IgD-negative memory B cell (primary cell): ENCODE measurements at regions not wholly inside any gene's neighbourhood (a gene's known extent, or its start where the extent isn't known, plus 50 kb on each side); places are given as distances from the start of the nearest gene placed in this dataset.
A peak's percentile ranks its signal among the peaks of the same experiment; 100 is the strongest.

ENCODE experiments used
- H3K27ac Mint-ChIP-seq, 3 donors: one replicate each; pipeline ENCODE4 v1.8.0; 2020 to 2022; ENCODE audit warnings: mild to moderate bottlenecking in 3 of 3, mixed read lengths in 3 of 3, moderate library complexity in 1 of 3
- H3K27me3 Mint-ChIP-seq: one replicate; pipeline ENCODE4 v1.8.0; 2021; ENCODE audit warnings: mixed read lengths
- H3K36me3 Mint-ChIP-seq: one replicate; pipeline ENCODE4 v1.8.0; 2020; ENCODE audit warnings: mild to moderate bottlenecking, mixed read lengths
- H3K4me1 Mint-ChIP-seq, 3 donors: one replicate each; pipeline ENCODE4 v1.8.0; 2020 to 2022; ENCODE audit warnings: mixed read lengths in 3 of 3, mild to moderate bottlenecking in 1 of 3
- H3K4me3 Mint-ChIP-seq, 4 donors: one replicate each; pipeline ENCODE4 v1.8.0; 2020 to 2022; ENCODE audit warnings: mild to moderate bottlenecking in 4 of 4, mixed read lengths in 4 of 4, moderate library complexity in 3 of 4
- H3K9me3 Mint-ChIP-seq, 3 donors: one replicate each; pipeline ENCODE4 v1.8.0; 2020 to 2021; ENCODE audit warnings: mixed read lengths in 3 of 3, mild to moderate bottlenecking in 1 of 3

DNA sequence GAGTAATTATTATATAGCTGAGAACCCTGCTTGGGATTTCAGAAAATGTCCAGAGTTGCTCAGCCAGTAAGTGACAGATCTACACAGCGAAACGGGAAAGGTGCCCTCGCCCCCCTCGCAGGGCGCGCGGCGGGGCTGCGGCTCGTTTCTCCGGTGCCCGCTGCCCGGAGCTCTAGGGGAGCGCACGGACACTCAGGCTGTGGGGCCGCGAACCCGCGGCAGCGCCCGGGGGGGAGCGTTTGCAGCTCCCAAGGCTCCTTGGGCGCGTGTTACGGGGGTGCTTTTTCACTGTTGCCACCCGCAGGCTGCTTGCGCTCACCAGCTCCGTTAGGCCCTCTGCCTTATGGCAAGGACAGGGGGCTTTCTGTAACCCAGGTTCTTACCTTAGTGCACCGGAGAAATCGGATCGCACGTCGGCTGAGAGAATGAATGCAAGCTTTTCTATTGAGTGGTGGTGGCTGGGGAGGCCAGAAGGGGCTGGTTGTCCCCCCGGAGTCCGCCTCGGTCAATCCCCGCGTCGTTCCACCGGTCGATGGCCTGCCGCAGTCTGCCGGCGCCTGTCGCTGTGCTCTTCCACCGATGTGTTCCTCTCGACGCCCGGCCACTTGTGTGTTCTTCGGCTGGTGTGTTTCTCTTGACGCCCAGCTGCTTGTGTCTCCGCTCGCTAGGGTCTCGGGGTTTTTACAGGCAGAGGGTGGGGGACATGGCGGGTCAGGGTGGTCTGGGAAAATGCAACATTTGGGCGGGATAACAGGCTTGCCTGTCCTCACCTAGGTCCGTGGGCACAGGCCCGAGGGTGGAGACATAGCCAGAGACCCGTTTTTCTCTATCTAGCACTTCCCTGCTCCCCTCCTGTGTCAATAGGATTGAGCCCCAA, 758.8 kb upstream of the DDX18 start:
- Mint-ChIP-seq H3K4me1 (peaks cover 0 to 7% (median 0%) of the 10 kb centered on the region in 3 donors), H3K27me3 (no peaks in the 10 kb centered on the region), H3K27ac (no peak overlapping the region), H3K9me3 (peaks cover 3 to 10% (median 6%) of the 10 kb centered on the region in 3 donors), H3K36me3 (no peaks in the 10 kb centered on the region), H3K4me3 (no peak overlapping the region)

DNA sequence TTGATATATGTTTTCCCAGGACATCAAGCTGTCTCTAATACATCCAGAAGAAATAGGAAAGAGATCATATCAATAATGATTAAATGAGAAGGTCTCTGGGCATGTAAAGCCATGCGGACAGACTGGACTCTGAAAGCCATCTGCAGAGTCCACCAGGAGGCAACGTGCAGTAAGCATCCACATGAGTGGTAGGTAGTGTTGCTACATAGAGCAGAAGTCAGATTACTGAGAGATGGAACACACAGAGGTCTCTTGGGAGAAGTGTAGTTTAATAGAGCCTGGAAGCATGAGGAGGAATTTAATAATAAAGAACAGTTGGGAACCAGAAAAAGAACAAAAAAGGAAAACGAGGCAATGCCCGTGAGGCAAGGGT, 758.1 kb upstream of the DDX18 start:
- Mint-ChIP-seq H3K27ac (no peak overlapping the region), H3K9me3 (peaks cover 3 to 10% (median 3%) of the 10 kb centered on the region in 3 donors), H3K27me3 (no peaks in the 10 kb centered on the region), H3K4me1 (peaks cover 0 to 7% (median 0%) of the 10 kb centered on the region in 3 donors), H3K36me3 (no peaks in the 10 kb centered on the region), H3K4me3 (no peak overlapping the region)

DNA sequence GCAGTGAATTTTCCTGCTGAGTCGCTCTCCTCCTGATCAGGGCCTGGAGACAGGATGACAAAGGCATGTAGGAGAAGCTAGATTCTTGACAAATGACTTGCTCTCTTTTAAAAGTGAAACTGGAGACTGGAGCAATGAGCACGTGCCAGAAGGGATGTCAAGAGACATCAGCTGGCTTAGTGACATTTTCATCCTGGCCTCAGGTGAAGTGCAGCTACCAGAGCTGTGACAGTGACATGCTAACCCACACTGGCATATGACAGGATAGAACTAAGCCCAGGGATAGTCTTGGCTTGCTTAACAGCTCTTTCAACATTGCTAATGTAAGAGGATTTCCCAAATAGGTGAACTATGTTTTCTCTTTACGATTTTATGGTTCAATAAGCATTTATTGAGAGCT, 757.5 kb upstream of the DDX18 start:
- Mint-ChIP-seq H3K9me3 (peaks cover 2 to 10% (median 3%) of the 10 kb centered on the region in 3 donors), H3K27me3 (no peaks in the 10 kb centered on the region), H3K4me3 (no peak overlapping the region), H3K4me1 (peaks cover 0 to 7% (median 0%) of the 10 kb centered on the region in 3 donors), H3K27ac (peak overlapping the region in 1 of 3 donors; percentile 50), H3K36me3 (no peaks in the 10 kb centered on the region)

DNA sequence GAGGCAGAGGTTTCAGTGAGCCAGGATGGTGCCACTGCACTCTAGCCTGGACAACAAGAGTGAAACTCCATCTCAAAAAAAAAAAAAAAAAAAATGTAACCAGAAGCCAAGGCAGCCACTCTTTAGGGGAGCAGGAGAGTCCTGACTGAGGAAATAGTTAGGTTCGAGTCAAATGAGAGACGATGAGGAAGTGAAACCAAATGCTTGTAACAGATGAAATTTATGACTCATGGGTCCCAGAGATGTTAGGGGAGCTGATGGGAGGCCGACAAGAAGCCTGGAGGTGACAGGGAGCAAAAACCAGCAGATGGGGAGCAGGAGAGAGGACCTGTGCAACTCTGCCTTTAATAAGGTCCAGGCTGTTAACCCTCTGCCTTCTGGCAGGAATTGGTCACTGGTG, 756.1 kb upstream of the DDX18 start:
- no peaks in the 10 kb centered on the region for H3K27me3 Mint-ChIP-seq

DNA sequence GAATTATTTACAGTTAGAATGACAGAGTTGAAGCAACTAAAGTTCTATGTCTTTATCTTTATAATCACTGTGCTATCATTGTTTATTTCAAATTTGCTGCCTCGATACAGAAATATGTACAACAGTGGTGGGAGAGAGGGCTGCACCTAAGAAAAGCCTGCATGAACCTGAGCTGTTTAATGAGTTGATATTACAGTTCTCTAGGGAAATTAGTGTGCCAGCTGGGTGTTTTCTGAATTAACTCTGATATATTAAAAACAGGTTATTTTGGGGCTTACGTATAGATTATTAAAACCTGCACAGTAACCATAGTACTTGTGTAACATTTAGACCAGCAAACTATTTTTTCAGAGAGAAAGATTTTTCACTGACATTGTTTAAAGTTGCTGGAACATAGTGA, 750.5 kb upstream of the DDX18 start:
- Mint-ChIP-seq H3K9me3 (peaks cover 0 to 15% (median 3%) of the 10 kb centered on the region in 3 donors), H3K36me3 (no peaks in the 10 kb centered on the region), H3K4me1 (no peaks in the 10 kb centered on the region), H3K27ac (no peak overlapping the region), H3K4me3 (no peak overlapping the region), H3K27me3 (no peaks in the 10 kb centered on the region)

More for the DNA sequence above, 756.1 kb upstream of the DDX18 start:
- Mint-ChIP-seq H3K4me3 (no peak overlapping the region), H3K4me1 (peaks cover 0 to 7% (median 0%) of the 10 kb centered on the region in 3 donors), H3K27ac (no peak overlapping the region), H3K9me3 (peaks cover 0 to 10% (median 3%) of the 10 kb centered on the region in 3 donors), H3K36me3 (no peaks in the 10 kb centered on the region)

DNA sequence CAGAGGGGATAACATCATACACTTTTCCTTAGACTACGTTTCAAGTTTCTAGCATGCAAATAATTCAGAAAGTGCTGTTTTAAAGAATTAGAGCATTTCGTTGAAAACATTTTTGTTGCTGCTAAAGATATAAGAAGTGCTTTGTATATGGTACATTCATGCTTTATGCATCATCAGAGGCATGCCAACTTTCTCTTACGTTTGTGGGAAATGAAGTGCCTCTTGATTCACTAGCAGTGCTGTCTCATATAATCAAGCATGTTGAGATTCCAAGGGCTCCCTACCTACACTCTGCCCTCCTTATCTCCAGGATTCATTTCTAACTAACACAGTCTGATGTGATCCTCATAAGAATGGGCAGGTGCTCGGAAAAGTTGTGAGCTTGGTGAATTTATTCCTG, 748.6 kb upstream of the DDX18 start:
- Mint-ChIP-seq H3K27me3 (no peaks in the 10 kb centered on the region), H3K9me3 (peaks cover 0 to 7% (median 3%) of the 10 kb centered on the region in 3 donors), H3K4me3 (no peak overlapping the region), H3K36me3 (no peaks in the 10 kb centered on the region), H3K27ac (no peak overlapping the region), H3K4me1 (no peaks in the 10 kb centered on the region)

DNA sequence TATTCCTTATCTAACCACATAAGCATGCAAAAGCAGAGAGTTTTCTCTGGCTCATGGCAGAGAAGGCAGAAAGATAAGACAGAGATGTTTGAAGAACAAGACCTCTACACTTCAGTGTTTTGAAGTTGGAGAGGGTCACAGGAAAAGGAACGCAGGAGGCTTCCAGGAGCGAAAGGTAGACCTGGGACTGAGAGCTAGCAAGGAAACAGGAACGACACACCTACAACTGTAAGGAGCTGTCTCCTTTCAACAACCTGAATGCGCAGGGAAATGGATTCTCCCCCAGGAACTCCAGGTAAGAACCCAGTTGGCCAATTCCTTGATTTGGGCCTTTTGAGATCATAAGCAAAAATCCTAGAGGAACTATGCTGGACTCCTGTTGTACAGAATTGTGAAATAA, 746.6 kb upstream of the DDX18 start:
- no peak overlapping the region for H3K4me3 Mint-ChIP-seq

DNA sequence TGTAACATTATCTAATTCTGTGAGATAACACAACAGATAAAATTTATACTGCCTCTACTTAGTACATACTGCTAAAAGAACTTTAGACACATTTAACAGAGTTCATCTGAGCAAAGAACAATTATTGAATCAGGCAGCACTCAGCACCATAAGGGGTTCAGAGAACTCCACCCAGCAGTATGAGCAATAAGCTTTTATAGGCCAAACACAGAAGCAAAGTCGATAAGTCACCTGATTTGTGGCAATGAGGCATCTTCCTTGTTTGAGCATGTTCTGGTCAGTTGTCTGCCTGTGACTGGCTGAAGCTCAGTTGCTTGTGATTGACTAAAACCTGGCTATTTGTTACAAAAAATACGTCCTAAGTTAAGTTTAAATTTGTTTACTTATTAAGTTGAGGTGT, 746.1 kb upstream of the DDX18 start:
- Mint-ChIP-seq H3K36me3 (no peaks in the 10 kb centered on the region), H3K27ac (no peak overlapping the region), H3K4me1 (no peaks in the 10 kb centered on the region), H3K27me3 (no peaks in the 10 kb centered on the region), H3K4me3 (no peak overlapping the region), H3K9me3 (peaks cover 0 to 10% (median 3%) of the 10 kb centered on the region in 3 donors)

More for the DNA sequence above, 746.6 kb upstream of the DDX18 start:
- H3K27ac Mint-ChIP-seq = no peak overlapping the region
- no peaks in the 10 kb centered on the region for H3K27me3 Mint-ChIP-seq
- H3K36me3 Mint-ChIP-seq = no peaks in the 10 kb centered on the region
- peaks cover 0 to 10% (median 3%) of the 10 kb centered on the region in 3 donors for H3K9me3 Mint-ChIP-seq
- H3K4me1 Mint-ChIP-seq = no peaks in the 10 kb centered on the region

DNA sequence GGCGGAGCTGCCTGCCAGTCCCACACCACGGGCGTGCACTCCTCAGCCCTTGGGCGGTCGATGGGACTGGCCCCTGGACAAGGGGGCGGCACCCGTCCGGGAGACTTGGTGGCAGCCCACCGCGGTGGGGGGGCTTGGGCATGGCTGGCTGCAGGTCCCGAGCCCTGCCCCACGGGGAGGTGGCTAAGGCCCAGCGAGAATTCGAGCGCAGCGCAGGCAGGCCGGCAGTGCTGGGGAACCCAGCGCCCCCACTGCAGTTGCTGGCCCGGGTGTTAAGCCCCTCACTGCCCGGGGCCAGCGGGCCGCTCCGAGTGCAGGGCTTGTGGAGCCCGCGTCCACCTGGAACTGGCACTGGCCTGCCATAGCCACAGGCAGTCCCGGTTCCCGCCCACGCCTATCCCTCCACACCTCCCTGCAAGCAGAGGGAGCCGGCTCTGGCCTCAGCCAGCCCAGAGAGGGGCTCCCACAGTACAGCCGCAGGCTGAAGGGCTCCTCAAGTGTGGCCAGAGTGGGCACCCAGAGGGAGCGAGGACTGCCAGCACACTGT, 742.9 kb upstream of the DDX18 start:
- Mint-ChIP-seq H3K4me3 (no peak overlapping the region), H3K4me1 (no peaks in the 10 kb centered on the region), H3K9me3 (peaks cover 0 to 16% (median 0%) of the 10 kb centered on the region in 3 donors), H3K27me3 (no peaks in the 10 kb centered on the region), H3K27ac (no peak overlapping the region), H3K36me3 (no peaks in the 10 kb centered on the region)

DNA sequence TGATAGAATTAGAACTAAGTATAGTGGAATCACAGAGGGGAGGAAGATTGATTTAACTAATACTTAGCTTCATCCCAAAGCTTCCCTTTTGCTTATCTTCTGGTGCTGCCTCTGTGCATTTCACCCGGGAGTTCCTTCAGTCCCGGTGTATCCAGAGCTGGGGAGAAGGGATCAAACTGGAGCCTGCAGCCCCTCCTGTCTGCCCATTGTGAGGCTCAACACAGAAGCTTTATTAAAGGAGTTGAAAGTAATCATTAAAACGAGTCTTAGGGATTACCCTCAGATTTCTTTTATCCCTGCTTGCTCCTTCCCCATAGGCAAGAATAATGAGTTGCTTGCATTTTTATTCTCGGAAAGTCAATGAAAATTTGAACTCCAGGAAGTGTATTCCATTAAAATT, 739.7 kb upstream of the DDX18 start:
- Mint-ChIP-seq H3K9me3 (peaks cover 0 to 13% (median 0%) of the 10 kb centered on the region in 3 donors), H3K4me3 (no peak overlapping the region), H3K36me3 (no peaks in the 10 kb centered on the region), H3K27ac (no peak overlapping the region), H3K4me1 (no peaks in the 10 kb centered on the region), H3K27me3 (no peaks in the 10 kb centered on the region)

DNA sequence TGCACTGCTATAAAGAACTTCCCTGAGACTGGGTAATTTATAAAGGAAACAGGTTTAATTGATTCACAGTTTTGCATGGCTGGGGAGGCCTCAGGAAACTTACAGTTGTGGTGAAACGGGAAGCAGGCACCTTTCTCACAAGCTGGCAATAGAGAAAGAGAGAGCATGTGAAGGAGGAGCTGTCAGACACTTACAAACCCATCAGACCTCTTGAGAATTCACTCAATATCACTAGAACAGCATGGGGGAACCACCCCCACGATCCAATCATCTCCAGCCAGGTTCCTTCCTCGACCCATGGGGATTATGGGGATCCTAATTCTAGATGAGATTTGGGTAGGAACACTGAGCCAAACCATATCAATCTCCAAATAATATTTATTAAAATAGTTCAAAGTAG, 729.2 kb upstream of the DDX18 start:
- no peak overlapping the region for H3K4me3 Mint-ChIP-seq
- H3K27ac Mint-ChIP-seq = no peak overlapping the region
- no peaks in the 10 kb centered on the region for H3K36me3 Mint-ChIP-seq
- H3K9me3 Mint-ChIP-seq = peaks cover 2 to 10% (median 4%) of the 10 kb centered on the region in 3 donors
- H3K4me1 Mint-ChIP-seq = no peaks in the 10 kb centered on the region
- H3K27me3 Mint-ChIP-seq = no peaks in the 10 kb centered on the region

DNA sequence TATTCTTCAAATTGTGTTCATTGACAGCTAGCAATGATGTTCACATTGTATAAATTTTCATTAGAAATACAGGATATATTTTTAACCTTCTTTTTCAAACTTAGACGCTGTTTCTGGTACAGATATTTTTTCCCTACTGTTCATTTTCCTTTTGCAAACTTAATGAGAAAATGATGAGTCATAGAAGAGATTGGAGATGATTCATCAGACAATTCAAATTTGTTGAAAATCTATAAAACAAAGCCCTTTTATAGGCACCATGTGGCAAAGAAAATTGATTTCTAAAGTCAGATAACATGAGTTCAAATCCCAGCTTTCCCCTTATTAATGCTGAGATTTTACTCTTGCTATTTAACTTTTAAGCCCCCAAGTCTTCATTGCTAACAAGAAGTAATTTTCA, 728.8 kb upstream of the DDX18 start:
- Mint-ChIP-seq H3K9me3 (peaks cover 2 to 10% (median 2%) of the 10 kb centered on the region in 3 donors), H3K27me3 (no peaks in the 10 kb centered on the region), H3K27ac (no peak overlapping the region), H3K4me3 (no peak overlapping the region), H3K36me3 (no peaks in the 10 kb centered on the region), H3K4me1 (no peaks in the 10 kb centered on the region)

DNA sequence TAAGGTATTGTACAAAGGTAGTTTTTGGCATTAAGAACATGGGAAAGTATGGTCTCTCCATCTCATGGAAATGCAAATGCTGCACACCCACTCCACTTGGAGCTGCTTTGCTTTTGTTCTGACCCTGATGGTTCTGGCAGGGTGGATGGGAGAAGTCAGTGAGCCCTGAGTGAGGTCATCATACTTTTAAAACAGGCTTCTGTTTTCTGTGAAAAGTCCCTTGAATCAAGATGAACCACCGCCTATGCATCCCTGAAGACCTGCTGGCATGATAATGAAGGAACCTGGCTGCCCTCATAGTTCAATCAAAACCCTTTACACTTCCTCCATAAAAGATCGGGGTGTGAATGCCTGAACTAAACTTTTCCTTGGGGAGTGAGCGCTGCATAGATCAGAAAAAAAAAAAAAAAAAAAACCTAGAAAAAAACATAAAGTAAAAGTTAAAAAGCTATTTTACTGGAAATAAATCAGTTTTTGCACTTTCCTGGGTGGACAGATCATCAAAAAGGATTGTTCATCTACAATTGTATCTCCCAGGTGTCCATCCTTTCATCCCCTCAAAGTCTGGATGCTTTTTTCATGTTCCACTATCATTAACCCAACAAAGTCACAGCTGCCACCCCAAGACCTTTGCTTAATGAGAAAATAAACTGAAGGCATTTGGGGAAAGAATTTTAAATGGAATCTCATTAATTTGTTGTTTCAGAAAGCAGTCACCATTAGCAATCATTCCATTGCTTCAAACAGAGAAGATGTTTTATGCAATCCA, 728.1 kb upstream of the DDX18 start:
- Mint-ChIP-seq H3K36me3 (no peaks in the 10 kb centered on the region), H3K27ac (no peak overlapping the region), H3K4me1 (no peaks in the 10 kb centered on the region), H3K27me3 (no peaks in the 10 kb centered on the region), H3K4me3 (no peak overlapping the region), H3K9me3 (peaks cover 2 to 10% (median 2%) of the 10 kb centered on the region in 3 donors)

DNA sequence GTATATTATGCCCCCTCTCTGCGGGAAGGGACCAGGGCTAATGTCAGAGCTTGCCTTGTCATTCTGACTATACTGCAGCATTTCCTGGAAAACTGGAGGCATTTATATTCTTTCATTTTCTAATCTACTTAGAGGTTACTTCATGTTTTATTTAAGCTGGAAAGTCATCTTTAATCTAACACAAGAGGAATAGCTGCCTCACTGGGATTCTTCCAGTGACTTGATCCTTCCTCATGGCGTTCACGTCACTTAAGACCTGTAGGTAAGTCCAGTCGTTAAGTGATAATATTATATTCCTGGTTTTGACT, 727.6 kb upstream of the DDX18 start:
- peaks cover 2 to 10% (median 2%) of the 10 kb centered on the region in 3 donors for H3K9me3 Mint-ChIP-seq
- H3K27me3 Mint-ChIP-seq = no peaks in the 10 kb centered on the region
- H3K27ac Mint-ChIP-seq = no peak overlapping the region
- H3K4me3 Mint-ChIP-seq = no peak overlapping the region
- no peaks in the 10 kb centered on the region for H3K36me3 Mint-ChIP-seq
- H3K4me1 Mint-ChIP-seq = no peaks in the 10 kb centered on the region

DNA sequence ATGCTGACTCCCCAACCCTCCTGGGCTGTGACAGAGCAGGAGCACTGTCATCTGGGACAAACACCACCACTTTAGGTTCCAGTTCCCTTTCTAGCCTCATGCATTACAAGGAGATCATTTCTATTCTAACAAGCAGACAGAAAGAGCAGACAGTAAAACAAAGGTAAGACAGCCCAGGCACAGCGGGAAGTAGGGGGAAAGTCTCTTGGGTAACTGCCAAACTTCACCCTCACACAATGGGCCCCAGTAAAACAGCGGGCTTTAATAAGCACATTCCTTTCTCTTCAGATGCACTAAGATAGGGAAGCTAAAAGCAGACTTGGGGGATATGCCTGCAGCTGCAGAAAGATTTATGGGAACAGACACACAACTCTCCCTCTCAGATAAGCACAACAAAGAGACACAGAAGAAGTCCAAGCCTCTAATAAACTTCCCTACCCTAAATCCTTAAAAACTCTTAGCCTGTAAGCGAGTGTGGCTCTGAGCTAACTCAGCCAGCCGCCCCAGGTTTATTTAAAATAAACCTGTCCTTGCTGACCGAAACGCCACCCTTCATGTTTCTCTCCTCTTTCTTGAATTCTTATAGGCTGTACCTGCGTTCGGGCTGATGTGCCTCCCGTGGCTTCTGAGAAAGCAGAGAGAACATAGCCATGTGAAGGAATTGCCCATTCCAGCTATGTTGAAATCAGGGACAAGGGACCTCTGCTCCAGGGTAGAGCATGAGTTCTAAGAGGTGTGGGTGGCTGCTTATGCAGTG, 726.8 kb upstream of the DDX18 start:
- Mint-ChIP-seq H3K36me3 (no peaks in the 10 kb centered on the region), H3K27me3 (no peaks in the 10 kb centered on the region), H3K27ac (no peak overlapping the region), H3K9me3 (peaks cover 0 to 10% (median 2%) of the 10 kb centered on the region in 3 donors), H3K4me1 (no peaks in the 10 kb centered on the region), H3K4me3 (no peak overlapping the region)
